Tibial artery (tissue), 4 donors: ENCODE measurements at regions not wholly inside any gene's neighbourhood (a gene's known extent, or its start where the extent isn't known, plus 50 kb on each side); places are given as distances from the start of the nearest gene placed in this dataset.

Experiments used
- DNase-seq, 2 donors: peaks; one replicate each; pipeline ENCODE4 v3.0.0-alpha.2; 2019
- H3K27ac ChIP-seq, 2 donors: fragments of 200-600 bp; sonication (generic) in 1 of 2; 1 replicate in 1 of 2; 2 replicates in 1 of 2; pipeline ENCODE4 v1.5.1; 2018 to 2019; ENCODE audit warnings: mild to moderate bottlenecking in 1 of 2
- H3K27me3 ChIP-seq, 2 donors: fragments of 200-600 bp; sonication (generic) in 1 of 2; one replicate each; pipeline versions ENCODE4 v1.5.1 to v1.6.0; 2016 to 2019
- H3K36me3 ChIP-seq, 3 donors: fragments of 200-600 bp; sonication (generic) in 2 of 3; one replicate each; pipeline ENCODE4 v1.5.1; 2016 to 2019; ENCODE audit warnings: mild to moderate bottlenecking in 2 of 3
- H3K4me1 ChIP-seq, 4 donors: fragments of 200-600 bp; sonication (generic) in 2 of 4; 1 replicate in 3 of 4; 2 replicates in 1 of 4; pipeline ENCODE4 v1.5.1; 2016 to 2019
- H3K4me3 ChIP-seq, 2 donors: fragments of 200-600 bp; sonication (generic) in 1 of 2; 1 replicate in 1 of 2; 2 replicates in 1 of 2; pipeline ENCODE4 v1.5.1; 2018 to 2019; ENCODE audit warnings: mild to moderate bottlenecking in 2 of 2
- H3K9me3 ChIP-seq, 3 donors: fragments of 200-600 bp; sonication (generic) in 1 of 3; one replicate each; pipeline ENCODE4 v1.5.1; 2016 to 2019
- intact Hi-C: fragments of 100-400 bp; cut with DNase I; formaldehyde crosslinking; loops from one replicate; pipeline ENCODE4 v1.15.0; 2023; ENCODE audit warnings: low total_unique reads
- TF ChIP-seq, protein P1 (sequence below), 2 experiments: fragments of 200-600 bp in 1 of 2; fragments of 450-650 bp in 1 of 2; IDR thresholded peaks; one replicate each; pipeline ENCODE4 v1.5.1; 2017 to 2019; ENCODE audit warnings: antibody characterized with exemption in 2 of 2, mild to moderate bottlenecking in 1 of 2, moderate library complexity in 1 of 2

DNA sequence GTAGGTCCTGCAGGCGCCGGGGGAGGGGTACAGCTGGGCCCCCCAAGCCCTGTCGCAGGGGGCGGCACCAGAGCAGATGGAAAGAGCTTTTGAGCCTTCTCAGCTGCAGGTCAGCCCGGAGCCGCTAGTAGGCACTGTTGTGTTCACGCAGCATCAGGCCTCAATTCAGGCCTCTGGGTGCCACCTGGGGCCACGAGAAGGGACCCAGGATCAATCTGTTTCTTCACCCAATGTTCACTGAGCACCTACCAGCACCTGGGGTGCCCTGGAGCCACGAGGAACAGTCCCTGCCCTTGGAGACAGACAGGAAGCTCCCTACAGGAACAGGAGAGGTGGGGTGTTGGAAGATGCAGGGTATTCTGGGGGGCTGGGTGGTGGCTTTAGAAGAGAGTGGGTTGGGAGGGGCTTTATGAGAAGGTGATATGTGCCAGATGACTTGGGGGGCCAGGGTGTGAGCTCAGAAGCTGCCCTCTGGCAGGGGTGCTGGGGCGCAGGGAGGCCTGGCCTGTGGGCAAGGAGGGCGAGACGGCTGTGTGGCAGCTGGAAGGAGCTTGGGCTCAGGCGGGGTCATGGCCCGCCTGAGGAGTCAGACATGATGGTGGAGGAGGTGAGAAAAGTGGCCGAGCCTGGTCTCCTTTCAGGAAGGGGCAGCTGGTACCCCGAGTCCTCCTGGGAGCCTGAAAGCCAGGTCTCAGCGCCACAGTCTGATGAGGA, 121.9 kb upstream of the GSE1 start:
- Histone ChIP-seq H3K27me3 (no peaks in the 10 kb centered on the region), H3K4me1 (peaks cover 0 to 23% (median 19%) of the 10 kb centered on the region in 4 donors), H3K9me3 (no peaks in the 10 kb centered on the region), H3K4me3 (no peak overlapping the region), H3K27ac (peak overlapping the region; percentile 52 to 63), H3K36me3 (no peaks in the 10 kb centered on the region)
- DNase-seq: no peak
- intact Hi-C loops: no loop called here
- TF ChIP-seq, protein P1, sequence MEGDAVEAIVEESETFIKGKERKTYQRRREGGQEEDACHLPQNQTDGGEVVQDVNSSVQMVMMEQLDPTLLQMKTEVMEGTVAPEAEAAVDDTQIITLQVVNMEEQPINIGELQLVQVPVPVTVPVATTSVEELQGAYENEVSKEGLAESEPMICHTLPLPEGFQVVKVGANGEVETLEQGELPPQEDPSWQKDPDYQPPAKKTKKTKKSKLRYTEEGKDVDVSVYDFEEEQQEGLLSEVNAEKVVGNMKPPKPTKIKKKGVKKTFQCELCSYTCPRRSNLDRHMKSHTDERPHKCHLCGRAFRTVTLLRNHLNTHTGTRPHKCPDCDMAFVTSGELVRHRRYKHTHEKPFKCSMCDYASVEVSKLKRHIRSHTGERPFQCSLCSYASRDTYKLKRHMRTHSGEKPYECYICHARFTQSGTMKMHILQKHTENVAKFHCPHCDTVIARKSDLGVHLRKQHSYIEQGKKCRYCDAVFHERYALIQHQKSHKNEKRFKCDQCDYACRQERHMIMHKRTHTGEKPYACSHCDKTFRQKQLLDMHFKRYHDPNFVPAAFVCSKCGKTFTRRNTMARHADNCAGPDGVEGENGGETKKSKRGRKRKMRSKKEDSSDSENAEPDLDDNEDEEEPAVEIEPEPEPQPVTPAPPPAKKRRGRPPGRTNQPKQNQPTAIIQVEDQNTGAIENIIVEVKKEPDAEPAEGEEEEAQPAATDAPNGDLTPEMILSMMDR (IDR thresholded peaks at IDR 0.05): peak in 1 of 2 experiments; percentile 5

DNA sequence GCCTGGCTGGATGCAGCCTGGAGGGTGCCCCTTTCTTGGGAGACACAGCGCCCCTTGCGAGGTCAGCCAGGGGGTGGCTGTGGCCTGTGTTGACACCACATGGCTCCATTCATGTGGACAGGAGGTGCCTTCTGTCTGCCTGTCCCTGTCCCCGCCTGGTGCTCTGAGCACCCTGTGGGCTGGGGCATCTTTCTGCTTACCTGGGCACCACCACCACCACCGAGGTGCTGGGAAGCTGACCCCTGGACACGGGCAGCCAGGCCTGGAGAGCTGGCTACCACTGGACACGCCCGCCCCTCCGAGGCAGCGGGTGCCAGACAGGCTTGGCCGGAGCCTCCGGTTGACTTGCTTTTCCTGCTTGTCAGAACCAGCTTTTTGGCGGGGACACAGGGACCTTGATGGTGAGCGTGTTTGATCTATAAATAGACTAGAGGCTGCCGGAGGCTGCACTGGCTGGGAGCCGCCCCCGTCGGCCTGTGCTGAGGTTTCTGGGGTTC, 121.3 kb upstream of the GSE1 start:
- Histone ChIP-seq H3K4me3 (no peak overlapping the region), H3K27me3 (no peaks in the 10 kb centered on the region), H3K27ac (peak overlapping the region; percentile 52 to 63), H3K9me3 (no peaks in the 10 kb centered on the region), H3K36me3 (no peaks in the 10 kb centered on the region), H3K4me1 (peaks cover 0 to 23% (median 19%) of the 10 kb centered on the region in 4 donors)
- intact Hi-C loops: no loop called here
- peak; percentile 73 to 93 for DNase-seq
- TF ChIP-seq, protein P1 (IDR thresholded peaks at IDR 0.05): no peak

DNA sequence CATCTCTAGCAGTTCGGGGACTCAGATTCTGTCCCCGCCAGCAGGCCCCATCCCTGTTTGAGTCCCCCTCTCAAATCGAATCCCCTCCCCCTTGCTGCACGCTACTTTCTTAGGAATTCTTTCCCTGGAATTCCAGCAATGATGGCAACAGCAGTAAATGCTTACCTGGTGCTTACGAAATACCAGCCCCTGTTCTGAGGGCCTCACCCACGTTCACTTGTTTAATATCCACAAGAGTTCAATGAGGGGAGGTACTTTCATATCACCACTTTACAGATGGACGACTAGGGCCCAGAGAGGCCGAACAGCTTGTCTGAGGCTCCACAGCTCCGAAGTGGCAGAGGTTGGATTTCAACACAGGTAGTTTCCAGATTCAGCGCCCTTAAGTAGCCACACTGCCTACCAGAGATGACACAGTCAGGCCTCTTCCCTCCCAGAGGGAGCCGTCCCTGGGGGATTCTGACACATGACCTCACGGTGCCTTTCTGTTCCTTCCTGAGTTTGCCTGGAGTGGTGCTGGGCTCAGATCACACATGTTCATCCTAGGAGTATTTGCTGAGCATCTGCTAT, 120.7 kb upstream of the GSE1 start:
- Histone ChIP-seq H3K27ac (peak overlapping the region; percentile 52 to 63), H3K4me3 (no peak overlapping the region)
- DNase-seq: no peak

DNA sequence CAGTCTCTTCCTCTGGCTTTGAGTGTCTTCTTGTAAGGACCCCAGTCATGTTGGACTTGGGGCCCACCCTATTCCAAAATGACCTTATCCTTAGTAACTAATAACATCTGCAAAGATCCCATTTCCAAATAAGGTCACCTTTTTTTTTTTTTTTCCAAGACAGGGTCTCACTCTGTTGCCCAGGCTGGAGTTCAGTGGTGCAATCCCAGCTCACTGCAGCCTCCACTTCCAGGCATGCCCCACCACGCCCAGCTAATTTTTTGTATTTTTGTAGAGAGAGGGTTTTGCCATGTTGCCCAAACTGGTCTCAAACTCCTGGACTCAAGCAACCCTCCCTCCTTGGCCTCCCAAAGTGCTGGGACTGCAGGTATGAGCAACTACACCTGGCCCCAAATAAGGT, 118.8 kb upstream of the GSE1 start:
- DNase-seq: no peak
- intact Hi-C loops: no loop called here
- no peaks in the 10 kb centered on the region for H3K27me3 ChIP-seq
- peaks cover 0 to 23% (median 19%) of the 10 kb centered on the region in 4 donors for H3K4me1 ChIP-seq
- H3K9me3 ChIP-seq: no peaks in the 10 kb centered on the region
- H3K36me3 ChIP-seq: no peaks in the 10 kb centered on the region
- H3K27ac ChIP-seq: no peak overlapping the region
- TF ChIP-seq, protein P1 (IDR thresholded peaks at IDR 0.05): no peak
- H3K4me3 ChIP-seq: no peak overlapping the region

More for the DNA sequence above, 120.7 kb upstream of the GSE1 start:
- H3K4me1 ChIP-seq: peaks cover 0 to 23% (median 19%) of the 10 kb centered on the region in 4 donors
- TF ChIP-seq, protein P1 (IDR thresholded peaks at IDR 0.05): no peak
- no peaks in the 10 kb centered on the region for H3K9me3 ChIP-seq
- no peaks in the 10 kb centered on the region for H3K27me3 ChIP-seq
- intact Hi-C loops: no loop called here
- H3K36me3 ChIP-seq: no peaks in the 10 kb centered on the region

DNA sequence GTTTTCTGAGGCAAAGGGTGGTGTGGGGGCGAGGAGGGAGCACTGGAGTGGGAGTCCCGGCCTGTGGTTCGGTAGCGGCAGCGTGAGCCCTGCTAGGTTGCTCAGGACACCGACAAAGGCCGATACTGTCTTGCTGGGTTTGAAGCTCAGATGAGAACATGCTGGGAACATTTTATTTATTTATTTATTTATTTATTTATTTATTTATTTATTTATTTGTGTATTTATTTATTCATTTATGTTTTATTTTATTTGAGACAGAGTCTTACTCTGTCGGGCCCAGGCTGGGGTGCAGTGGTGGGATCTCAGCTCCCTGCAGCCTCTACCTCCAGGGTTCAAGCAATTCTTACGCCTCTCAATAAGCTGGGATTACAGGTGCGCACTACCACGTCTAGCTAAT, 117.9 kb upstream of the GSE1 start:
- no peaks in the 10 kb centered on the region for H3K27me3 ChIP-seq
- no peak overlapping the region for H3K27ac ChIP-seq
- no peak overlapping the region for H3K4me3 ChIP-seq
- H3K4me1 ChIP-seq: peaks cover 0 to 23% (median 19%) of the 10 kb centered on the region in 4 donors
- H3K9me3 ChIP-seq: no peaks in the 10 kb centered on the region
- no peak for DNase-seq
- intact Hi-C loops: no loop called here
- TF ChIP-seq, protein P1 (IDR thresholded peaks at IDR 0.05): no peak
- H3K36me3 ChIP-seq: no peaks in the 10 kb centered on the region
